GM23248 (cell line): ENCODE measurements at regions not wholly inside any gene's neighbourhood (a gene's known extent, or its start where the extent isn't known, plus 50 kb on each side); places are given as distances from the start of the nearest gene placed in this dataset.
"Not testable (repeated sequence)": the region's sequence is repeated elsewhere in the genome, so short reads cannot be mapped to it uniquely, and the experiment has no call there.

Experiments
- DNase-seq: peaks from one replicate; pipeline ENCODE4 v3.0.0-alpha.2; 2015
- H2AFZ ChIP-seq: fragments of 200-600 bp; sonication (generic); 2 replicates; pipeline ENCODE4 v1.6.1; 2016; ENCODE audit warnings: antibody characterized with exemption
- H3F3A ChIP-seq: fragments of 200-600 bp; sonication (generic); 2 replicates; pipeline ENCODE4 v1.6.1; 2016; ENCODE audit warnings: mild to moderate bottlenecking, antibody characterized with exemption, mixed run types; ENCODE audit not compliant: insufficient read depth
- H3K27ac ChIP-seq: fragments of 200-600 bp; sonication (generic); 2 replicates; pipeline ENCODE4 v1.5.1; 2016; ENCODE audit warnings: mild to moderate bottlenecking
- H3K27me3 ChIP-seq: fragments of 200-600 bp; sonication (generic); replicated peaks from 2 replicates; pipeline ENCODE4 v1.6.1; 2016; ENCODE audit warnings: mild to moderate bottlenecking; ENCODE audit not compliant: insufficient read depth
- H3K36me3 ChIP-seq: fragments of 200-600 bp; sonication (generic); 2 replicates; pipeline ENCODE4 v1.6.1; 2016; ENCODE audit warnings: low read depth, mild to moderate bottlenecking
- H3K4me1 ChIP-seq: fragments of 200-600 bp; sonication (generic); 2 replicates; pipeline ENCODE4 v1.6.1; 2016; ENCODE audit warnings: mild to moderate bottlenecking; ENCODE audit not compliant: insufficient read depth
- H3K4me2 ChIP-seq: fragments of 200-600 bp; sonication (generic); one replicate; pipeline ENCODE4 v1.6.1; 2016; ENCODE audit warnings: mild to moderate bottlenecking; ENCODE audit not compliant: unreplicated experiment
- H3K4me3 ChIP-seq: fragments of 200-600 bp; sonication (generic); 2 replicates; pipeline ENCODE4 v1.5.1; 2016; ENCODE audit warnings: mild to moderate bottlenecking
- H3K79me2 ChIP-seq: fragments of 200-600 bp; sonication (generic); 2 replicates; pipeline ENCODE4 v1.6.1; 2016; ENCODE audit warnings: mild to moderate bottlenecking; ENCODE audit not compliant: insufficient read depth
- H3K9ac ChIP-seq: fragments of 200-600 bp; sonication (generic); 2 replicates; pipeline ENCODE4 v1.6.1; 2016; ENCODE audit warnings: mild to moderate bottlenecking
- H3K9me2 ChIP-seq: fragments of 200-600 bp; sonication (generic); 2 replicates; pipeline ENCODE4 v1.6.1; 2016; ENCODE audit warnings: mixed run types, mild to moderate bottlenecking, moderate library complexity; ENCODE audit not compliant: insufficient read depth
- H3K9me3 ChIP-seq: fragments of 200-600 bp; sonication (generic); one replicate; pipeline ENCODE4 v1.6.1; 2017; ENCODE audit warnings: low read depth
- H4K20me1 ChIP-seq: fragments of 200-600 bp; sonication (generic); 2 replicates; pipeline ENCODE4 v1.6.0; 2016; ENCODE audit not compliant: insufficient read depth
- EZH2 ChIP-seq: fragments of 200-600 bp; sonication (generic); IDR thresholded peaks from 2 replicates; pipeline ENCODE4 v1.6.1; 2018; ENCODE audit warnings: antibody characterized with exemption, mild to moderate bottlenecking; ENCODE audit not compliant: insufficient read depth, poor library complexity, severe bottlenecking
- EZH2phosphoT487 ChIP-seq: fragments of 200-600 bp; sonication (generic); IDR thresholded peaks from 2 replicates; pipeline ENCODE4 v1.6.1; 2018; ENCODE audit warnings: antibody characterized with exemption, moderate library complexity, mild to moderate bottlenecking, low read depth; ENCODE audit not compliant: insufficient read depth
- WGBS, 2 experiments: methylation state at CpG; one replicate each; pipeline ENCODE4 v1.1.6; 2015 to 2017; ENCODE audit warnings: low lambda C conversion rate in 2 of 2, low coverage in 1 of 2; ENCODE audit errors: missing lambda C conversion rate in 2 of 2; 5-methylcytosine and 5-hydroxymethylcytosine counted together
- in situ Hi-C: fragments of 300-500 bp; cut with MboI; formaldehyde crosslinking; loops from 2 replicates; pipeline ENCODE4 v1.15.0; 2020

DNA sequence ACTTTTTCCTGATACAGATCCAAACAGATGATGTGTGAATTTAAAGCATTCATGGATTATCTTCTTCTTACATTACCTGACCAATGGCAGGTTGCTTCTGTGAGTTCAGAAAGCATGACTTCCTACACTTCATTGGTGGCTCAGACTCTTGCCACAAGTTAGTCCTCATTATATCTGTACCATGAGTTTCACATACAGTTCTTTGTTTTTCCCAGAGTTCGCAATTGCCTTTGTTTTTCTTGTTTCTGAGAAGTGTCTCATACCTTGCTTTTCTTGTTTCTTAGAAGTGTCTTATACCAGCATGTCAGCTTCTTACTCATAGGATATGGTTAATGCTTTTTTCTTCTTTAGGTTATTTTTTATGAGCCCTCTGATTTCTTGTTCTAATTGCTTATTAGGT is 133.8 kb upstream of the TLE3 start:
- peaks cover 27% of the 10 kb centered on the region for H3K4me1 ChIP-seq
- in situ Hi-C loops: no loop called here
- no peak for TF ChIP-seq EZH2
- no peak for TF ChIP-seq EZH2phosphoT487

DNA sequence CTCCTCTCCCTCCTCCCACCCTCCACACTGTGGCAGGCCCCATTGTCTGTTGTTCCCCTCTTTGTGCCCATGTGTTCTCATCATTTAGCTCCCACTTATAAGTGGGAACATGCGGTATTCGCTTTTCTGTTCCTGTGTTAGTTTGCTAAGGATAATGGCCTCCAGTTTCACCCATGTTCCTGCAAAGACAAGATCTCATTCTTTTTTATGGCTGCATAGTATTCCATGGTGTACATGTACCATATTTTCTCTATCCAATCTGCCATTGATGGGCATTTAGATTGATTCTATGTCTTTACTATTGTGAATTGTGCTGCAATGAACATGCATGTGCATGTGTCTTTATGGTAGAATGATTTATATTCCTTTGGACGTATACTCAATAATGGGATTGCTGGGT is 130.2 kb upstream of the TLE3 start:
- H3F3A ChIP-seq, H3K9ac ChIP-seq, in situ Hi-C loops, H4K20me1 ChIP-seq, H3K9me3 ChIP-seq, H2AFZ ChIP-seq, H3K4me3 ChIP-seq, H3K27me3 ChIP-seq, H3K27ac ChIP-seq, DNase-seq, H3K79me2 ChIP-seq, H3K9me2 ChIP-seq, H3K4me1 ChIP-seq, H3K4me2 ChIP-seq, H3K36me3 ChIP-seq: not testable (repeated sequence)
- 87 to 94% methylated on average over 3 of the region's 3 CpGs for WGBS, 2 experiments

More for the DNA sequence above, 133.8 kb upstream of the TLE3 start:
- H2AFZ ChIP-seq: no peak overlapping the region
- 89 to 100% methylated on average over 1 of the region's 1 CpG for WGBS, 2 experiments
- H3K4me2 ChIP-seq: no peak overlapping the region
- no peaks in the 10 kb centered on the region for H3K9me2 ChIP-seq
- no peaks in the 10 kb centered on the region for H3K9me3 ChIP-seq
- H3K79me2 ChIP-seq: no peaks in the 10 kb centered on the region
- H3K9ac ChIP-seq: no peak overlapping the region
- no peak for DNase-seq
- no peaks in the 10 kb centered on the region for H3K27me3 ChIP-seq
- H3K27ac ChIP-seq: no peak overlapping the region
- no peaks in the 10 kb centered on the region for H4K20me1 ChIP-seq
- no peaks in the 10 kb centered on the region for H3K36me3 ChIP-seq
- peaks cover 34% of the 10 kb centered on the region for H3F3A ChIP-seq
- no peak overlapping the region for H3K4me3 ChIP-seq

- no peak overlapping the region for H3K9ac ChIP-seq
- H3K27ac ChIP-seq: no peak overlapping the region
- H3K4me2 ChIP-seq: no peak overlapping the region
- peaks cover 6% of the 10 kb centered on the region; the same call in 1 of the 2 replicates for H3K27me3 ChIP-seq
- H3K79me2 ChIP-seq: no peaks in the 10 kb centered on the region
- H3K4me3 ChIP-seq: no peak overlapping the region
- DNase-seq: no peak
- H3K36me3 ChIP-seq: no peaks in the 10 kb centered on the region
- WGBS, 2 experiments: 100% methylated on average over 1 of the region's 1 CpG
- H3K9me3 ChIP-seq: no peaks in the 10 kb centered on the region
- H3K9me2 ChIP-seq: no peaks in the 10 kb centered on the region
- H4K20me1 ChIP-seq: no peaks in the 10 kb centered on the region
- TF ChIP-seq EZH2phosphoT487 (no peak), EZH2 (no peak)
- no peaks in the 10 kb centered on the region for H3F3A ChIP-seq
- H2AFZ ChIP-seq: no peak overlapping the region
- no peaks in the 10 kb centered on the region for H3K4me1 ChIP-seq
- in situ Hi-C loops: no loop called here
These were observed 129.4 kb upstream of the TLE3 start for GRCh38 chr15:70227147-70227546.

DNA sequence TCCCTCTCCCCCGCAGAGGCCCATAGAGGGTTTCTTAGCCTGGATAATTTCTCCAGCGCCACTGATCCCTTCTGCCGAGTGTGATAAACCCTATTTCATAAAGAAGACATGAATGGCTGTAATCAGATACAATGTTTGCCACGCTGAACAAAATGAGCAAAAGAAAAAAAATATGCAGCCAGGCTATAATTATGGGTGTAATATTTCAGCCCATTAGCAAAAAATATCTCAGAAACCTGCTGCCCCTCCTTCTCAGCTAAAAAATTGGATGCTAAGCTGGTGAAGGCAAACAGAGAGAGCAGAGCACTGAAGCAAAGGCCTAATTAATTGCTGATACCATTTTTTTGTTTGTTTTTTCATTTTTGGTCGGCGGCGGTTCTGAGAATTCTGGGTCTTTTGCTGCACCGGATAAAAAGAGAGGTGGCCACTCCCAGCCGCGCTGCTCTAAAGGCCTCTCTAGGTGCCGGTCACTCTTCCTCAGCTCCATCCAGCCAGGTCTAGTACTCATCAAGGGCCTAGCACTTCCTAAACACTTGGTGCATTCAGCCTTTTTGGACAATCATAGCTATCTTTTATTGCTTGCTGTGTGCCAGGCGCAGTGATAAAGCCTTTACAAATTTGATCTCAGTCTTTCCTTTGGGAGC is 128.7 kb upstream of the TLE3 start:
- no peak overlapping the region for H3K27ac ChIP-seq
- no peaks in the 10 kb centered on the region for H3K9me3 ChIP-seq
- in situ Hi-C loops: no loop called here
- no peaks in the 10 kb centered on the region for H3K36me3 ChIP-seq
- TF ChIP-seq EZH2phosphoT487 (no peak), EZH2 (no peak)
- H4K20me1 ChIP-seq: no peaks in the 10 kb centered on the region
- H3K79me2 ChIP-seq: no peaks in the 10 kb centered on the region
- H3K9ac ChIP-seq: no peak overlapping the region
- no peaks in the 10 kb centered on the region for H3K4me1 ChIP-seq
- DNase-seq: no peak
- H3K9me2 ChIP-seq: no peaks in the 10 kb centered on the region
- H3K4me2 ChIP-seq: no peak overlapping the region
- no peak overlapping the region for H2AFZ ChIP-seq
- H3F3A ChIP-seq: no peaks in the 10 kb centered on the region
- H3K4me3 ChIP-seq: no peak overlapping the region
- peaks cover 6% of the 10 kb centered on the region; the same call in 1 of the 2 replicates for H3K27me3 ChIP-seq
- WGBS, 2 experiments: 93 to 94% methylated on average over 12 of the region's 12 CpGs

DNA sequence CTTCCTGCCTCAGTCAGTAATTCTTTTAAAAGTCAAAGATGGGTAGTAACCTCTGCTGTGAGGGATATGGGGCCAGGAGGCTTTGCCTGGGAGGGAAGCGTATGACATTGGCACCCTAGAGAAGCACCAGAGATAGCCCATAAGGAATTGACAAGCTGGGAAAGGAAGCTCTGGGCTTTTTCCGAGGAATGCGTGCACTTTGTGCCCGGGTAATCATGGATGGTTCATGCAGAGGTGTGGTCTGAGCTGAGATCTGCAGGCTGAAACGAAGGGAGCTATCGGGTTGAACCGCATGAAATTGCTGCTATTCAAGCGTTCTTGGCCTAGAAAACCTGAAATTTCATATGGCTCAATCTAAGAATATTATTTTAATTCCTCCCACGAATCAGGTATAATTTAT is 127.7 kb upstream of the TLE3 start:
- H3K79me2 ChIP-seq: no peaks in the 10 kb centered on the region
- no peaks in the 10 kb centered on the region for H3K9me2 ChIP-seq
- H3K4me3 ChIP-seq: no peak overlapping the region
- H3K9me3 ChIP-seq: no peaks in the 10 kb centered on the region
- H3K27me3 ChIP-seq: peaks cover 6% of the 10 kb centered on the region; the same call in 1 of the 2 replicates
- H3K9ac ChIP-seq: no peak overlapping the region
- H2AFZ ChIP-seq: no peak overlapping the region
- 86 to 87% methylated on average over 9 of the region's 9 CpGs for WGBS, 2 experiments
- no peak overlapping the region for H3K4me2 ChIP-seq
- no peaks in the 10 kb centered on the region for H3K36me3 ChIP-seq
- no peaks in the 10 kb centered on the region for H3F3A ChIP-seq
- DNase-seq: no peak
- H4K20me1 ChIP-seq: no peaks in the 10 kb centered on the region
- in situ Hi-C loops: no loop called here
- TF ChIP-seq EZH2 (no peak), EZH2phosphoT487 (no peak)
- H3K27ac ChIP-seq: no peak overlapping the region
- no peaks in the 10 kb centered on the region for H3K4me1 ChIP-seq
